ENCODE measurements at regions not wholly inside any gene's neighbourhood (a gene's known extent, or its start where the extent isn't known, plus 50 kb on each side); places are given as distances from the start of the nearest gene placed in this dataset.

- H3K4me3 ChIP-seq (replicated peaks in 1 of 3; ENCODE audit: insufficient read depth in 1 of 3, low read depth in 2 of 3, low read length in 3 of 3) = no peak overlapping the region
- H3K27me3 ChIP-seq (ENCODE audit: control insufficient read depth in 1 of 2, insufficient read depth in 2 of 2, low read length in 2 of 2) = no peaks in the 10 kb centered on the region
- ATAC-seq (no peak), DNase-seq (ENCODE audit: low spot score) (no peak), FAIRE-seq (no peak)
- no TSS peak for BruUV-seq (replicated peaks)
- no peak overlapping the region for H3K4me2 ChIP-seq (ENCODE audit: low read depth, low read length)
- H3K79me2 ChIP-seq (ENCODE audit: insufficient read depth, low read length) = no peaks in the 10 kb centered on the region
- no peaks in the 10 kb centered on the region for H3K36me3 ChIP-seq (replicated peaks in 1 of 2; ENCODE audit: control insufficient read depth in 1 of 2, insufficient read depth in 2 of 2, low read length in 2 of 2)
- in situ Hi-C loops (cut with HindIII; ENCODE audit: extremely low pct_ligation_motif_present, low pct_unique_long_range_greater_than_20kb) (no loop called here), intact Hi-C loops (cut with micrococcal nuclease; ENCODE audit: unreplicated experiment) (no loop called here)
- H4K20me1 ChIP-seq (ENCODE audit: insufficient read depth, low read length) = no peaks in the 10 kb centered on the region
- ChIA-PET POLR2A (no interaction called here), CTCF (ENCODE audit: low intra/inter-chr PET ratio, low total read pairs) (no interaction called here)
- no peak overlapping the region for H3K9ac ChIP-seq (ENCODE audit: insufficient read depth, low read depth, low read length)
- no peak overlapping the region for H3K27ac ChIP-seq (ENCODE audit: extremely low read length, insufficient read depth, low read length)
- no peak overlapping the region for H2AFZ ChIP-seq (ENCODE audit: low read length)
- WGBS (ENCODE audit: low lambda C conversion rate) = 0% methylated on average over 4 of the region's 4 CpGs
- H3K9me3 ChIP-seq (ENCODE audit: low read length) = peaks cover 11% of the 10 kb centered on the region; the same call in 1 of the 2 replicates
- H3K4me1 ChIP-seq (ENCODE audit: insufficient read depth, low read length) = no peaks in the 10 kb centered on the region
- TF ChIP-seq KLF16 (CRISPR knock-in tag; IDR thresholded peaks at IDR 0.05) (no peak), JUN (CRISPR knock-in tag; IDR thresholded peaks at IDR 0.05) (no peak), POGZ (CRISPR knock-in tag; IDR thresholded peaks at IDR 0.05) (no peak), ZNF20 (CRISPR knock-in tag; IDR thresholded peaks at IDR 0.05) (no peak), SYNCRIP (IDR thresholded peaks at IDR 0.05; ENCODE audit: insufficient read depth, low read depth, low read length) (no peak), ZNF678 (CRISPR knock-in tag; IDR thresholded peaks at IDR 0.05) (no peak), TEAD3 (CRISPR knock-in tag; optimal IDR thresholded peaks at IDR 0.05; ENCODE audit: borderline replicate concordance) (no peak), DRAP1 (CRISPR knock-in tag; IDR thresholded peaks at IDR 0.05) (no peak), ZNF772 (CRISPR knock-in tag; IDR thresholded peaks at IDR 0.05) (no peak), IKZF1 (IDR thresholded peaks at IDR 0.05) (no peak), NRL (CRISPR knock-in tag; IDR thresholded peaks at IDR 0.05; ENCODE audit: borderline replicate concordance) (no peak), SUZ12 (IDR thresholded peaks at IDR 0.05; ENCODE audit: low read depth, low read length) (no peak), POLR2A (IDR thresholded peaks at IDR 0.05; ENCODE audit: insufficient read depth in 1 of 2, low read depth in 2 of 2, low read length in 2 of 2) (no peak), ZNF101 (CRISPR knock-in tag; IDR thresholded peaks at IDR 0.05; ENCODE audit: borderline replicate concordance, low read depth) (no peak), ZNF431 (CRISPR knock-in tag; IDR thresholded peaks at IDR 0.05; ENCODE audit: borderline replicate concordance, low read depth) (no peak), RFX3 (CRISPR knock-in tag; IDR thresholded peaks at IDR 0.05) (no peak), NPAS2 (CRISPR knock-in tag; IDR thresholded peaks at IDR 0.05; ENCODE audit: borderline replicate concordance) (no peak), MATR3 (CRISPR knock-in tag; IDR thresholded peaks at IDR 0.05) (no peak)
- TF ChIP-seq, protein P1, sequence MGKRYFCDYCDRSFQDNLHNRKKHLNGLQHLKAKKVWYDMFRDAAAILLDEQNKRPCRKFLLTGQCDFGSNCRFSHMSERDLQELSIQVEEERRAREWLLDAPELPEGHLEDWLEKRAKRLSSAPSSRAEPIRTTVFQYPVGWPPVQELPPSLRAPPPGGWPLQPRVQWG (CRISPR knock-in tag; IDR thresholded peaks at IDR 0.05; ENCODE audit: borderline replicate concordance, low read depth) = no peak
Measured at GRCh38 chr9:18032636-18033035, 441.3 kb upstream of the ADAMTSL1 start.

Data from HepG2 (cell line).